RWPE2 (cell line): ENCODE measurements at regions not wholly inside any gene's neighbourhood (a gene's known extent, or its start where the extent isn't known, plus 50 kb on each side); places are given as distances from the start of the nearest gene placed in this dataset.

Experiments
- ATAC-seq: fragments of 200-7000 bp; cut with Tn5 transposase; 3 replicates; pipeline ENCODE4 v1.9.1; 2021; ENCODE audit warnings: low read depth
- DNase-seq: peaks from one replicate; pipeline ENCODE4 v3.0.0-alpha.2; 2020; ENCODE audit warnings: low spot score
- H3K27ac ChIP-seq: fragments of 450-650 bp; 2 replicates; pipeline ENCODE4 v1.5.1; 2017; ENCODE audit warnings: mild to moderate bottlenecking; ENCODE audit not compliant: poor library complexity, severe bottlenecking
- H3K27me3 ChIP-seq: fragments of 250-450 bp; sonication (Bioruptor Pico); 2 replicates; pipeline ENCODE4 v1.5.1; 2021; ENCODE audit warnings: mild to moderate bottlenecking, moderate library complexity; ENCODE audit not compliant: insufficient read depth, poor library complexity, severe bottlenecking
- H3K36me3 ChIP-seq: fragments of 250-450 bp; sonication (Bioruptor Pico); 2 replicates; pipeline ENCODE4 v1.5.1; 2020; ENCODE audit warnings: low read depth, mild to moderate bottlenecking, moderate library complexity
- H3K4me1 ChIP-seq: fragments of 250-450 bp; sonication (Bioruptor Pico); 2 replicates; pipeline ENCODE4 v1.5.1; 2021; ENCODE audit warnings: mild to moderate bottlenecking, moderate library complexity; ENCODE audit not compliant: insufficient read depth, poor library complexity, severe bottlenecking
- H3K4me3 ChIP-seq: fragments of 250-450 bp; sonication (Bioruptor Pico); 2 replicates; pipeline ENCODE4 v1.5.1; 2021; ENCODE audit warnings: mild to moderate bottlenecking, moderate library complexity; ENCODE audit not compliant: severe bottlenecking
- H3K9me3 ChIP-seq: fragments of 250-450 bp; sonication (Bioruptor Pico); 2 replicates; pipeline ENCODE4 v1.5.1; 2021; ENCODE audit warnings: mild to moderate bottlenecking, moderate library complexity; ENCODE audit not compliant: severe bottlenecking
- TF ChIP-seq, protein P1 (sequence below): fragments of 450-650 bp; IDR thresholded peaks from one replicate; pipeline ENCODE4 v1.5.1; 2017; ENCODE audit warnings: mild to moderate bottlenecking, moderate library complexity; ENCODE audit not compliant: poor library complexity, severe bottlenecking

DNA sequence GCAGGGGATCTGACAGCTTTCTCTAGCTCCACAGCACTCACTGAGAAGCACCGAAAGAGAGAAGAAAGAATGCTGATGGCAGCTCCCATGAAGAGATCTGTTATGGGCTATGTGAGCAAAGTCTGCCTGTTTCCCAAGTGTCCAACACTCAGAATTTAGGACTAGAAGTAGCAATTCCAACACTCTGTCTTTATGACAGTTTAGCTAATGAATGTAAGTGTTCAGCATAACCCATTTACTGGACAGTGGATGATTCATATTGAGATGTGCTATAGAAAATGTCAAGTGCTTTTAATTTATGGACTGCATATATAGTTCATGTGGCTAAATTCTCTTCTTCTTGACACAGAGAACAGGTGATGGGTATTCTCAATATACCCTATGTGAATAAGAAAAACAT, 683.1 kb upstream of the ZNF608 start:
- no peaks in the 10 kb centered on the region for H3K36me3 ChIP-seq
- H3K9me3 ChIP-seq = no peaks in the 10 kb centered on the region
- H3K4me1 ChIP-seq = no peaks in the 10 kb centered on the region
- no peak overlapping the region for H3K27ac ChIP-seq
- TF ChIP-seq, protein P1, sequence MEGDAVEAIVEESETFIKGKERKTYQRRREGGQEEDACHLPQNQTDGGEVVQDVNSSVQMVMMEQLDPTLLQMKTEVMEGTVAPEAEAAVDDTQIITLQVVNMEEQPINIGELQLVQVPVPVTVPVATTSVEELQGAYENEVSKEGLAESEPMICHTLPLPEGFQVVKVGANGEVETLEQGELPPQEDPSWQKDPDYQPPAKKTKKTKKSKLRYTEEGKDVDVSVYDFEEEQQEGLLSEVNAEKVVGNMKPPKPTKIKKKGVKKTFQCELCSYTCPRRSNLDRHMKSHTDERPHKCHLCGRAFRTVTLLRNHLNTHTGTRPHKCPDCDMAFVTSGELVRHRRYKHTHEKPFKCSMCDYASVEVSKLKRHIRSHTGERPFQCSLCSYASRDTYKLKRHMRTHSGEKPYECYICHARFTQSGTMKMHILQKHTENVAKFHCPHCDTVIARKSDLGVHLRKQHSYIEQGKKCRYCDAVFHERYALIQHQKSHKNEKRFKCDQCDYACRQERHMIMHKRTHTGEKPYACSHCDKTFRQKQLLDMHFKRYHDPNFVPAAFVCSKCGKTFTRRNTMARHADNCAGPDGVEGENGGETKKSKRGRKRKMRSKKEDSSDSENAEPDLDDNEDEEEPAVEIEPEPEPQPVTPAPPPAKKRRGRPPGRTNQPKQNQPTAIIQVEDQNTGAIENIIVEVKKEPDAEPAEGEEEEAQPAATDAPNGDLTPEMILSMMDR = no peak
- DNase-seq (no peak), ATAC-seq (no peak)
- H3K27me3 ChIP-seq = no peaks in the 10 kb centered on the region
- H3K4me3 ChIP-seq = no peak overlapping the region

DNA sequence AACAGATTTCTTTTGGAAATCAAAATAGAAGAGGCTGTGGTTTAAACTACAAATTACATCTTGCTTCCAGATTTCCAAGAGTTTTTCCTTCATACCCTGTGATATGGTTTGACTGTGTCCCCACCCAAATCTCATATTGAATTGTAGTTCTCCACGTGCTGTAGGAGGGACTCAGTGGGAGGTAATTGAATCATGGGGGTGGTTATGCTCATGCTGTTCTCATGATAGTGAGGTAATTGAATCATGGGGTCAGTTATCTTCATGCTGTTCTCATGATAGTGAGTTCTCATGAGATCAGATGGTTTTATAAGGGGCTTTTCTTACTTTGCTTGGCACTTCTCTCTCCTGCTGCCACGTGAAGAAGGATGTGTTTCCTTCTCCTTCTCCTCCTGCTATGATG, 687.0 kb upstream of the ZNF608 start:
- Histone ChIP-seq H3K4me1 (no peaks in the 10 kb centered on the region), H3K27ac (no peak overlapping the region), H3K27me3 (no peaks in the 10 kb centered on the region), H3K9me3 (no peaks in the 10 kb centered on the region), H3K4me3 (no peak overlapping the region), H3K36me3 (no peaks in the 10 kb centered on the region)
- TF ChIP-seq, protein P1 = no peak
- no peak for ATAC-seq
- DNase-seq = no peak

DNA sequence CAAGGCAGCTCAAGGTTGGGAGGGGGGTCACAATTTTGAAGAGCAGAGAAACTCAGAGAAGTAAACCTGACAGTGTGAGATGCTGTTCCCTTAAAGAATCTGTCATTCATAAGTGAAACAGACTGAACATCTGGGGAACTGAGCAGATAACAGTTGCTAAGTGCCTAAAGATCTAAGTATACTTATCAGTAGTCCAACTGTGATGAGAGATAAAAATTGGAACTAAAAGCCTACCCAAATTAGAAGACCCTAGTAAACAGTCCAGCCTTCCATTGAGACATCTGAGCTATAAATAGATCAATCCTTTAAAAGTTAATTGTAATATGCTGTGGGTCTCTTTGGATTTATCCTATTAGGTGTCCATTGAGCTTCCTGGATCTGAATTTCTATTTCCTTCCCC, 692.8 kb upstream of the ZNF608 start:
- Histone ChIP-seq H3K9me3 (no peaks in the 10 kb centered on the region), H3K4me1 (no peaks in the 10 kb centered on the region), H3K36me3 (no peaks in the 10 kb centered on the region), H3K27ac (no peak overlapping the region), H3K27me3 (no peaks in the 10 kb centered on the region), H3K4me3 (no peak overlapping the region)
- DNase-seq = no peak
- TF ChIP-seq, protein P1 = no peak
- no peak for ATAC-seq

DNA sequence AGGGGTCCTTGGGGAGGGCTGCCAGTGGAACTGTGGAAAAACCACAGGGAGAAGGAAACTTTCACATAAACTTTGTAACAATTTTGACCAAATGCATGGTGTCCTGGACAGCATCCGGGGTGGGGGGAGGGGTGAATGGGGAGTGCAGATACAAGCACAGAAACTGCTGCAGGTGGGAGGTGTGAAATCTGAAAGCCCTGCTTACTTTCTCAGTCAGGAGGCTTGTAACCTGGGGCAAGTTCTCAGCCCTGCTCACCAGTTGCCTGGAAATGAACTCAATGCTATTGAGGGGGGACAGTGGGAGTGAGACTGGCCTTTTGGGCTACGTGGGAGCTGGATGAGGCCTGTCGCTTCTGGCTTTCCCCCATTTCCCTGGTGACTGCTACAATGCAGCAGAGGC, 694.5 kb upstream of the ZNF608 start:
- H3K4me1 ChIP-seq = no peaks in the 10 kb centered on the region
- H3K9me3 ChIP-seq = no peaks in the 10 kb centered on the region
- no peaks in the 10 kb centered on the region for H3K27me3 ChIP-seq
- DNase-seq (no peak), ATAC-seq (no peak)
- no peak overlapping the region for H3K4me3 ChIP-seq
- H3K27ac ChIP-seq = no peak overlapping the region
- H3K36me3 ChIP-seq = no peaks in the 10 kb centered on the region
- TF ChIP-seq, protein P1 = no peak

DNA sequence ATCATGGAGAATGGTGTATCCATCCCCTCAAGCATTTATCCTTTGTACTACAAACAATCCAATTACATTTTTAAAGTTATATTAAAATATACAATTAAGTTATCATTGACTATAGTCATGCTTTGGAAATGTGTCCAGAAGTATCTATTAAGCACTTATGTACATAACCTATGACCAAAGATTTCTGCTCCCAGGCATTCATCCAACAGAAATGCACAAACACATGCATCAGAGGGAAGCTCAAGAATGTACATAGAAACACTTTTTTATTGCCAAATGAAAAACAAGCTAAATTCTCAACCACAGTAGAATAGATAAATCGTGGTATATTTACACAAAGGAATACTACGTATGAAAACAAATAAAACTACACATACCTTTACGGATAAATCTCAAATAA, 700.5 kb upstream of the ZNF608 start:
- no peak for DNase-seq
- Histone ChIP-seq H3K36me3 (no peaks in the 10 kb centered on the region), H3K4me1 (peaks cover 3% of the 10 kb centered on the region), H3K27me3 (no peaks in the 10 kb centered on the region), H3K4me3 (no peak overlapping the region), H3K9me3 (no peaks in the 10 kb centered on the region), H3K27ac (no peak overlapping the region)
- TF ChIP-seq, protein P1 = no peak
- peak; percentile 72 for ATAC-seq
